ENCODE measurements at regions not wholly inside any gene's neighbourhood (a gene's known extent, or its start where the extent isn't known, plus 50 kb on each side); places are given as distances from the start of the nearest gene placed in this dataset.

- Histone ChIP-seq H3K9me3 (ENCODE audit: control insufficient read depth, low read length) (no peaks in the 10 kb centered on the region), H3K4me1 (ENCODE audit: control insufficient read depth, insufficient read depth, low read length) (peaks cover 8% of the 10 kb centered on the region), H3K27ac (ENCODE audit: insufficient read depth, low read depth, low read length, poor library complexity, severe bottlenecking) (no peak overlapping the region), H3K27me3 (ENCODE audit: control insufficient read depth, insufficient read depth, low read length, poor library complexity, severe bottlenecking) (no peaks in the 10 kb centered on the region), H3K36me3 (ENCODE audit: control insufficient read depth, insufficient read depth, low read length) (no peaks in the 10 kb centered on the region), H3K4me3 (ENCODE audit: insufficient read depth, low read depth, low read length) (no peak overlapping the region)
- 93 to 95% methylated on average over 2 of the region's 2 CpGs for WGBS, 2 experiments
Measured at GRCh38 chr11:112396076-112396475, 135.4 kb upstream of the PLET1 start.

- Histone ChIP-seq H3K4me1 (ENCODE audit: control insufficient read depth, insufficient read depth, low read length) (peaks cover 8% of the 10 kb centered on the region), H3K27me3 (ENCODE audit: control insufficient read depth, insufficient read depth, low read length, poor library complexity, severe bottlenecking) (no peaks in the 10 kb centered on the region)
- WGBS, 2 experiments, result 69 to 83% methylated on average over 5 to 9 of the region's 9 CpGs
Measured at GRCh38 chr11:112398798-112399478, 138.3 kb upstream of the PLET1 start.

GRCh38 chr11:112400476-112401014 lies 139.9 kb upstream of the PLET1 start:
- Histone ChIP-seq H3K9me3 (ENCODE audit: control insufficient read depth, low read length) (no peaks in the 10 kb centered on the region), H3K36me3 (ENCODE audit: control insufficient read depth, insufficient read depth, low read length) (no peaks in the 10 kb centered on the region), H3K27me3 (ENCODE audit: control insufficient read depth, insufficient read depth, low read length, poor library complexity, severe bottlenecking) (no peaks in the 10 kb centered on the region), H3K4me1 (ENCODE audit: control insufficient read depth, insufficient read depth, low read length) (peaks cover 8% of the 10 kb centered on the region), H3K27ac (ENCODE audit: insufficient read depth, low read depth, low read length, poor library complexity, severe bottlenecking) (no peak overlapping the region), H3K4me3 (ENCODE audit: insufficient read depth, low read depth, low read length) (no peak overlapping the region)
- 88 to 91% methylated on average over 7 of the region's 7 CpGs for WGBS, 2 experiments

More at GRCh38 chr11:112398798-112399478, 138.3 kb upstream of the PLET1 start:
- no peak overlapping the region for H3K4me3 ChIP-seq (ENCODE audit: insufficient read depth, low read depth, low read length)
- H3K36me3 ChIP-seq (ENCODE audit: control insufficient read depth, insufficient read depth, low read length), result no peaks in the 10 kb centered on the region
- H3K27ac ChIP-seq (ENCODE audit: insufficient read depth, low read depth, low read length, poor library complexity, severe bottlenecking), result no peak overlapping the region
- no peaks in the 10 kb centered on the region for H3K9me3 ChIP-seq (ENCODE audit: control insufficient read depth, low read length)

GRCh38 chr11:112401036-112401769 lies 140.5 kb upstream of the PLET1 start:
- WGBS, 2 experiments, result 78 to 82% methylated on average over 7 of the region's 7 CpGs
- H3K27me3 ChIP-seq (ENCODE audit: control insufficient read depth, insufficient read depth, low read length, poor library complexity, severe bottlenecking), result no peaks in the 10 kb centered on the region
- no peaks in the 10 kb centered on the region for H3K36me3 ChIP-seq (ENCODE audit: control insufficient read depth, insufficient read depth, low read length)

GRCh38 chr11:112403432-112403831 lies 142.8 kb upstream of the PLET1 start:
- no peak overlapping the region for H3K27ac ChIP-seq (ENCODE audit: insufficient read depth, low read depth, low read length, poor library complexity, severe bottlenecking)
- H3K4me1 ChIP-seq (ENCODE audit: control insufficient read depth, insufficient read depth, low read length), result peaks cover 8% of the 10 kb centered on the region
- no peak overlapping the region for H3K4me3 ChIP-seq (ENCODE audit: insufficient read depth, low read depth, low read length)
- WGBS, 2 experiments, result 92 to 94% methylated on average over 5 of the region's 5 CpGs
- no peaks in the 10 kb centered on the region for H3K27me3 ChIP-seq (ENCODE audit: control insufficient read depth, insufficient read depth, low read length, poor library complexity, severe bottlenecking)
- no peaks in the 10 kb centered on the region for H3K36me3 ChIP-seq (ENCODE audit: control insufficient read depth, insufficient read depth, low read length)
- H3K9me3 ChIP-seq (ENCODE audit: control insufficient read depth, low read length), result no peaks in the 10 kb centered on the region

More at GRCh38 chr11:112401036-112401769, 140.5 kb upstream of the PLET1 start:
- H3K4me1 ChIP-seq (ENCODE audit: control insufficient read depth, insufficient read depth, low read length), result peaks cover 8% of the 10 kb centered on the region
- H3K9me3 ChIP-seq (ENCODE audit: control insufficient read depth, low read length), result no peaks in the 10 kb centered on the region
- H3K27ac ChIP-seq (ENCODE audit: insufficient read depth, low read depth, low read length, poor library complexity, severe bottlenecking), result no peak overlapping the region
- no peak overlapping the region for H3K4me3 ChIP-seq (ENCODE audit: insufficient read depth, low read depth, low read length)

GRCh38 chr11:112404112-112404511 lies 143.5 kb upstream of the PLET1 start:
- H3K4me1 ChIP-seq (ENCODE audit: control insufficient read depth, insufficient read depth, low read length), result peaks cover 8% of the 10 kb centered on the region
- H3K27ac ChIP-seq (ENCODE audit: insufficient read depth, low read depth, low read length, poor library complexity, severe bottlenecking), result no peak overlapping the region
- no peaks in the 10 kb centered on the region for H3K36me3 ChIP-seq (ENCODE audit: control insufficient read depth, insufficient read depth, low read length)
- H3K4me3 ChIP-seq (ENCODE audit: insufficient read depth, low read depth, low read length), result no peak overlapping the region
- 32 to 34% methylated on average over 1 of the region's 1 CpG for WGBS, 2 experiments
- no peaks in the 10 kb centered on the region for H3K27me3 ChIP-seq (ENCODE audit: control insufficient read depth, insufficient read depth, low read length, poor library complexity, severe bottlenecking)
- H3K9me3 ChIP-seq (ENCODE audit: control insufficient read depth, low read length), result no peaks in the 10 kb centered on the region

- Histone ChIP-seq H3K4me1 (ENCODE audit: control insufficient read depth, insufficient read depth, low read length) (no peaks in the 10 kb centered on the region), H3K27ac (ENCODE audit: insufficient read depth, low read depth, low read length, poor library complexity, severe bottlenecking) (no peak overlapping the region), H3K36me3 (ENCODE audit: control insufficient read depth, insufficient read depth, low read length) (no peaks in the 10 kb centered on the region), H3K9me3 (ENCODE audit: control insufficient read depth, low read length) (no peaks in the 10 kb centered on the region), H3K27me3 (ENCODE audit: control insufficient read depth, insufficient read depth, low read length, poor library complexity, severe bottlenecking) (no peaks in the 10 kb centered on the region), H3K4me3 (ENCODE audit: insufficient read depth, low read depth, low read length) (no peak overlapping the region)
- WGBS, 2 experiments, result 22 to 27% methylated on average over 7 of the region's 7 CpGs
Measured at GRCh38 chr11:112408517-112408916, 147.9 kb upstream of the PLET1 start.

- Histone ChIP-seq H3K27ac (ENCODE audit: insufficient read depth, low read depth, low read length, poor library complexity, severe bottlenecking) (no peak overlapping the region), H3K36me3 (ENCODE audit: control insufficient read depth, insufficient read depth, low read length) (no peaks in the 10 kb centered on the region), H3K27me3 (ENCODE audit: control insufficient read depth, insufficient read depth, low read length, poor library complexity, severe bottlenecking) (no peaks in the 10 kb centered on the region), H3K9me3 (ENCODE audit: control insufficient read depth, low read length) (no peaks in the 10 kb centered on the region), H3K4me3 (ENCODE audit: insufficient read depth, low read depth, low read length) (no peak overlapping the region), H3K4me1 (ENCODE audit: control insufficient read depth, insufficient read depth, low read length) (no peaks in the 10 kb centered on the region)
- WGBS, 2 experiments, result 88 to 93% methylated on average over 6 of the region's 6 CpGs
Measured at GRCh38 chr11:112410325-112410724, 149.7 kb upstream of the PLET1 start.

- 84 to 86% methylated on average over 4 of the region's 4 CpGs for WGBS, 2 experiments
- H3K27me3 ChIP-seq (ENCODE audit: control insufficient read depth, insufficient read depth, low read length, poor library complexity, severe bottlenecking), result no peaks in the 10 kb centered on the region
- H3K4me3 ChIP-seq (ENCODE audit: insufficient read depth, low read depth, low read length), result no peak overlapping the region
- no peaks in the 10 kb centered on the region for H3K36me3 ChIP-seq (ENCODE audit: control insufficient read depth, insufficient read depth, low read length)
- no peak overlapping the region for H3K27ac ChIP-seq (ENCODE audit: insufficient read depth, low read depth, low read length, poor library complexity, severe bottlenecking)
- H3K4me1 ChIP-seq (ENCODE audit: control insufficient read depth, insufficient read depth, low read length), result no peaks in the 10 kb centered on the region
- no peaks in the 10 kb centered on the region for H3K9me3 ChIP-seq (ENCODE audit: control insufficient read depth, low read length)
Measured at GRCh38 chr11:112412383-112412782, 151.7 kb upstream of the PLET1 start.

- no peaks in the 10 kb centered on the region for H3K36me3 ChIP-seq (ENCODE audit: control insufficient read depth, insufficient read depth, low read length)
- no peaks in the 10 kb centered on the region for H3K27me3 ChIP-seq (ENCODE audit: control insufficient read depth, insufficient read depth, low read length, poor library complexity, severe bottlenecking)
- no peak overlapping the region for H3K27ac ChIP-seq (ENCODE audit: insufficient read depth, low read depth, low read length, poor library complexity, severe bottlenecking)
- H3K4me1 ChIP-seq (ENCODE audit: control insufficient read depth, insufficient read depth, low read length), result no peaks in the 10 kb centered on the region
- WGBS, 2 experiments, result 81 to 93% methylated on average over 3 of the region's 3 CpGs
- H3K4me3 ChIP-seq (ENCODE audit: insufficient read depth, low read depth, low read length), result no peak overlapping the region
- H3K9me3 ChIP-seq (ENCODE audit: control insufficient read depth, low read length), result no peaks in the 10 kb centered on the region
Measured at GRCh38 chr11:112417339-112417738, 156.7 kb upstream of the PLET1 start.
